Kidney capillary endothelial cell (primary cell): ENCODE measurements at regions not wholly inside any gene's neighbourhood (a gene's known extent, or its start where the extent isn't known, plus 50 kb on each side); places are given as distances from the start of the nearest gene placed in this dataset.

Source experiments
- DNase-seq: peaks from one replicate; pipeline ENCODE4 v3.0.0-alpha.2; 2018; ENCODE audit warnings: low spot score

DNA sequence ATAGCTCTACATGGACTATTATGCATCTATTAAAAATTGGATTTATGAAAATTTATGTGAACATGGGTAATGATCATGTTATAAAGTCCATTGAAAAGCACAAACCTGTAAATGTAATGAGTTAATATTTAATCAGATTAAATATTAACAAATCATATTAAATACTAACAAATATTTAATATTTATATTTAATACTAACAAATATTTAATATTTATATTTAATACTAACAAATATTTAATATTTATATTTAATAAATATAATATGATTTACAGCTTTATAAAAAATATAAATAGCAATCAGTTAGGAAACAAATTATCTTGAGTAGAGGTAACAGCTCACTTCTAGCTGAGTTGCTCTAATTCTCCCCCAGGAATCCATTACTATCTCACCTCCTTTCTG, 758.0 kb upstream of the USP15 start:
- no peak for DNase-seq

GRCh38 chr12:61504396-61505080, 755.7 kb upstream of the USP15 start:
- no peak for DNase-seq

DNA sequence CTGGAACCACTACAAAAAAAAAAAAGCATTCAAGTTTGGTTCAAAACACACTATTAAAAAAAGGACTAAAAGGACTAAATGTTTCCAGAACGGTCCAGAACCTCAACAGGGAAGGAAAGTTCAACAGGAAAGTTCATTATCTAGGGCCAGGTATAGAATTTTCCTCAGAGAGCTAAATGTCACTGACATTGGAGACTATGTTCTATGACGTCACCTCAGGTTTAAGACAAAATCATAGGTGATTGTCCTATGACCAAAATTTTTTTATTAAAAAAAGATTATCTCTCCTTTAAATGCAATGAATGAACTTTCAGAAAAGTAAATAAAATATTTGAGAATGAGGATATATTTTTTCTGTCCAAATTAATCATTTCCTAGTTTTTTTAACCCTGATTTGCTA, 746.7 kb upstream of the USP15 start:
- DNase-seq, result no peak

DNA sequence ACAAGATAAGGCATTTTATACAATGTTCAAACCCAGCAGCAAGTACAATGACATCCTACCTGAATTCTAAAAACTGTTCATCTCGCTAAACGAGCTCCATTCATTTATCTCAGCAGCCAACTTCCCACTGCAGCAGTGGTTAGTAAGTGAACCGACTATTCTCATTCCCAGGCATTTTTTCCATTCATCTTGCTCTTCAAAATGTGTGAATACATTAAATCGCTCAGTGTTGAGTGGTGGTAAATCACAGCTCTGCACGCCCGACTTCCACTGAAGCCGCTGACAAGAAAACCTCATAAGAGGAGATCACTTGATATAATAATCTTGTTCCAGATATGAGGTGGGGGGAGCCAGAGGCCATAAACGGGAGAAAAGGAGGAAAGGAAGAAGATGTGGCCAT, 746.2 kb upstream of the USP15 start:
- no peak for DNase-seq

GRCh38 chr12:61521258-61521657, 738.9 kb upstream of the USP15 start:
- DNase-seq, result no peak

GRCh38 chr12:61523276-61523992, 736.8 kb upstream of the USP15 start:
- no peak for DNase-seq

DNA sequence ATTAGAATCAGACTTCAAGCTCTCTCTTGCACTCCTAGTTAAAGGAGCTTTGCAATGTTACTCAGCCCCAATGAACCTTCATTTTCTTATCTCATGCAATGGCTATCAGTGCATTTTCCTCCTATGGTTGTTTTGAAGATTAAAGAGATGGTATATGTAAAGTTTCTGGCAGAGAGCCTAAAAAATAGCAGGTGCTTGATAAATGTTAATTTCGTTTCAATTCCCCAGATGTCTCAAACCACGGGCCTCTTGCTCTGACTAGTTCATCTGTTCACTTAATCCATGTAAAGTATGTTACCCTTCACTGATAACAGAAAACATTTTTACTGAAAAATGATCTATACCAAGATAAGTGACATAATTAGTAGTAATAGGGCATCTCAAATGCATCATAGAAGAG, 735.4 kb upstream of the USP15 start:
- no peak for DNase-seq

GRCh38 chr12:61525331-61525730, 734.9 kb upstream of the USP15 start:
- DNase-seq, result no peak

DNA sequence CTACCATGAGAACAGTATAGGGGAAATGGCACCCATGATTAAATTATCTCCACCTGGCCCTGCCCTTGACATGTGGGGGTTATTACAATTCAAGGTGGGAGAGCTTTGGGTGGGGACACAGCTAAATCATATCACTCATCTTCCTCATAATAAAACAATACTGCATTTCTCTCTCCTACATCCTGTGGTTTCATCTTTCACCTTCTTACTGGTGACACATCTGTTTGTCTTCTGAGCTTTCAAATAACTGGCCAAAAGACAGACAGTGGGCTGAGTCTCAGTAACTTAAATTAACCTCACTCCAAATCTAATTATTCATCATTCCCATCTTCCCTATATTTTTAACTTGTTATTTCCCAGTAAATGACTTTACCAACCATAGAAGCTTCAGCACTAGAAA, 729.7 kb upstream of the USP15 start:
- no peak for DNase-seq

DNA sequence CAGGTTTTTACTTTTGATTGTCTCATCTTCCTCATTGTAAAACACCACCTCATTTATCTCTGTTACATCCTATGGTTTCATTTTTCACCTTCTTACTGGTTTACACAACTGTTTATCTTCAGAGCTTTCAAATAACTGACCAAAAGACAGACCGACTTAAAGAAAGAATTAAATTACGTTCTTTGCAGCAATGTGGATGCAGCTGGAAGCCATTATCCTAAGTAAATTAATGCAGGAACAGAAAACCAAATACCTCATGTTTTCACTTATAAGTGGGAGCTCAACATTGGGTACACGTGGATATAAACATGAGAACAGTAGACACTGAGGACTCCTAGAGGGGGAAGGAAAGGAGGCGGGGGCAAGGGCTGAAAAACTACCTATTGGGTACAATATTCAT, 729.0 kb upstream of the USP15 start:
- no peak for DNase-seq

- no peak for DNase-seq
Measured at GRCh38 chr12:61536117-61536516, 724.1 kb upstream of the USP15 start.

DNA sequence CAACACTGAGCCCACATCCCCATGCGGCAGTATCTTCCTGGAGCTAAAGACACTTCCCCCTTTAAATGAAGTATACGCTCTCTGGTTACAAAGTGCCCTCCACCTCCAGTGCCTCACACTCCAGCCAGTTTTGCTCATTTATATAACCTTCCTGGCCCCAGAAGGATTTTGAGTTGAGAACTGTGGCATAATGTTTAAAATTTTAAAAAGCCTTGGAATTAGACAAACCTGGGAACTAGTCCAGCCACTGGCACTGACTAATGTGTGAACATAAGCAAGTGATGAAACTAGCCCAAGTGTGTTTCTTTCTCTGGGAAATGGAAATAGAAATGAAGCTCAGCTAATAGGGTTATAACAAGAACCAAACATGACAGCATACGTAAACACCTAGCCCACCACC, 723.7 kb upstream of the USP15 start:
- no peak for DNase-seq

DNA sequence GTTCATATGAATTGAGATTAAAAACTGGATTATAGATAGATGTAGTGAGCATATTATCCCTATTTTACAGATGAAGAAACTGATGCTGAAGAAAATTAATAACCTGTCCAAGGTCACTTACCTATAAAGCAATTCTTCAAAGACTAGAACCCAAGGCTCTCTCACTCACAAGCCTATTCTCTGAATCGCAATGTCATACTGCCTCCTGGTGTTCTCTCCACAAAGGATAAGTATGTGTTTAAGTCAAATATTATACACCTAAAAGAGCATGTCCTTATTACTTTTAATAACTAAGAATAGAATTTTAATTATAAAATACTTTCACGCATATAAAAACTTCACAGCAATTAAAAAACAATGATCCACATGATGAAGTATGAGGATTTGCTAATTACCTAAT, 721.3 kb upstream of the USP15 start:
- DNase-seq, result no peak

GRCh38 chr12:61542551-61542950, 717.7 kb upstream of the USP15 start:
- DNase-seq, result no peak

GRCh38 chr12:61546296-61546695, 713.9 kb upstream of the USP15 start:
- DNase-seq, result no peak

GRCh38 chr12:61553091-61553490, 707.1 kb upstream of the USP15 start:
- DNase-seq, result no peak

GRCh38 chr12:61554268-61555008, 705.8 kb upstream of the USP15 start:
- DNase-seq, result no peak

- no peak for DNase-seq
Measured at GRCh38 chr12:61563665-61564450, 696.3 kb upstream of the USP15 start.

- no peak for DNase-seq
Measured at GRCh38 chr12:61564466-61564865, 695.7 kb upstream of the USP15 start.

DNA sequence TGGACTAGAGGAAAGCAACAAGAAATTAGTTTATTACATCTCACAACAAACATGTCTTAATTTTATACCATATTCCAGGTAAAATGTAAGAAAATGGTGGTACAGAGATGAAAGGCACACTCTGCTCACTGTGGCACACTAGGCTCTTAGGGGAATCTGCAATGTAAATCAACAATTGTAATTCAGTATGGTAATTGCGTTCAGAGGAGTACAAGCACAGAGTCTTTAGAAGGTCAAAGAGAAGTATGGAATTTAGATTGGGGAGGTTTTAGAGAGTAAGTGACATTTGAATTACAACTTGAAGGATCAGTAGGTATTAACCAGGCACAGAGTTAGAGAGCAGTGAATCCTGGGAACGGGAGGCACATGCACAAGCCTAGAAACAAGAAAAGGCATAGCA, 694.0 kb upstream of the USP15 start:
- no peak for DNase-seq

DNA sequence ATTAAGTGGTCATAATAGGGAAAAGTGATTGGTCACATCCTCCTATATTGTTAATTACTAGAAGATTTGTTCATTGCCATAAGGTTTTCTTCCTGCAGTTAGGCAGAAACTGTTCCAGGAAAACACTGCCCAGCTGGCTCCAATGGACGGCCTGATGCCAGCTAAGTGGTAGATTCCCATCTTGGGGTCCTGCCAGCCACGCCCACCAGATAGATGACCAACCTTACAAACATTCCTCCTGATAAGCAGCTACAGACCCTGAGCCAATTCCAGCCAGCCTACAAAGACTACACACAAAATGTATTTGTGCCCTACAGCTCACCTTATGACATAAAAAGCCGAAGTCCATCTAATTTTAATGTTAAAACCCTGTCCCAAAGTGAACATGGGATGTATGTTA, 685.9 kb upstream of the USP15 start:
- no peak for DNase-seq

DNA sequence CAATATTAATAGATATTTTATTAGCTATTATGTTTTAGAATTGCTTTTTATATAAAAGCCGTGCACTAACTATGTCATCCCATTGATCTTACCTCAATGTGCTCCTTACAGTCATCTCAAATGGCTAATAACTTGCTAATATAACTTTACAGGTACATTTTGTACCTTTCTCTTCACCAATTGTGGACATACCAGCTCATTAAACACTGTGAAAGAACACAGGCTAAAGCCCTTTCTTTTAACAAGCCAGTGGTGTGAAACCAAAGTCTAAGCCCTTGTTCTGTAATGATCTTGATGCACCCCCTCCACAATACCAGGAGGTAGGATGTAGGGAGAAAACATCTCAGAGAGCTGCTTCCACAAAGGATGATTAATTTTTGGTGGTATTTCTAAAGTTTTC, 675.3 kb upstream of the USP15 start:
- no peak for DNase-seq
